IMR-90 (cell line): ENCODE measurements at regions not wholly inside any gene's neighbourhood (a gene's known extent, or its start where the extent isn't known, plus 50 kb on each side); places are given as distances from the start of the nearest gene placed in this dataset.

Experiments
- ATAC-seq: fragments of 200-7000 bp; cut with Tn5 transposase; 2 replicates; pipeline ENCODE4 v1.9.1; 2020; ENCODE audit warnings: low read depth, mild to moderate bottlenecking, moderate library complexity
- BruUV-seq: library from RNA; stranded (reverse); fragments of 400-500 nt; replicated peaks from 2 replicates; lab custom pipeline; 2021; lab: Mats Ljungman, UMichigan
- CTCF ChIA-PET: fragments of 300-600 bp; formaldehyde crosslinking; extraction: SDS; loops from one replicate; lab custom pipeline; 2021; ENCODE audit warnings: antibody characterized with exemption; lab: Yijun Ruan, JAX
- POLR2A ChIA-PET: fragments of 300-600 bp; sonication (Branson Sonifier 250); formaldehyde crosslinking; loops from one replicate; lab custom pipeline; 2022; ENCODE audit warnings: antibody characterized with exemption; ENCODE audit not compliant: unreplicated experiment; lab: Charles Lee
- DNase-seq: peaks from one replicate; pipeline ENCODE4 v3.0.0; 2013
- H2AFZ ChIP-seq: replicated peaks from 2 replicates; pipeline ENCODE3; 2013; ENCODE audit warnings: low read length, mild to moderate bottlenecking; ENCODE audit not compliant: poor library complexity
- H2AK5ac ChIP-seq: 2 replicates; pipeline ENCODE4 v1.6.1; 2013; ENCODE audit warnings: low read depth, low read length, inconsistent platforms
- H2AK9ac ChIP-seq: replicated peaks from 2 replicates; pipeline ENCODE3; 2013; ENCODE audit warnings: mild to moderate bottlenecking, low read depth, low read length, moderate library complexity; ENCODE audit not compliant: poor library complexity
- H2BK120ac ChIP-seq: 2 replicates; pipeline ENCODE4 v1.6.1; 2013; ENCODE audit warnings: low read depth, low read length, inconsistent platforms
- H2BK15ac ChIP-seq: 3 replicates; pipeline ENCODE4 v1.6.1; 2013; ENCODE audit warnings: low read depth, low read length, inconsistent platforms
- H2BK20ac ChIP-seq: 2 replicates; pipeline ENCODE4 v1.6.1; 2013; ENCODE audit warnings: low read depth, mild to moderate bottlenecking, inconsistent platforms, low read length, moderate library complexity
- H2BK5ac ChIP-seq: 2 replicates; pipeline ENCODE4 v1.6.1; 2013; ENCODE audit warnings: mild to moderate bottlenecking, low read depth, low read length, inconsistent platforms; ENCODE audit not compliant: poor library complexity, severe bottlenecking
- H3K14ac ChIP-seq: replicated peaks from 2 replicates; pipeline ENCODE4 v1.6.1; 2013; ENCODE audit warnings: low read depth, low read length, inconsistent platforms
- H3K18ac ChIP-seq: 2 replicates; pipeline ENCODE4 v1.6.1; 2013; ENCODE audit warnings: low read depth, low read length, control low read depth
- H3K23ac ChIP-seq: 2 replicates; pipeline ENCODE4 v1.6.1; 2013; ENCODE audit warnings: low read depth, low read length, inconsistent platforms
- H3K27ac ChIP-seq: 2 replicates; pipeline ENCODE4 v1.5.1; 2013; ENCODE audit warnings: mild to moderate bottlenecking, control low read depth, low read length; ENCODE audit not compliant: insufficient read depth
- H3K27me3 ChIP-seq: 2 replicates; pipeline ENCODE4 v1.6.1; 2013; ENCODE audit warnings: low read length; ENCODE audit not compliant: control insufficient read depth, insufficient read depth
- H3K36me3 ChIP-seq: 2 replicates; pipeline ENCODE4 v1.6.1; 2013; ENCODE audit warnings: low read length, mixed read lengths; ENCODE audit not compliant: control insufficient read depth, insufficient read depth
- H3K4ac ChIP-seq: 2 replicates; pipeline ENCODE4 v1.6.1; 2013; ENCODE audit warnings: low read depth, low read length, inconsistent platforms
- H3K4me1 ChIP-seq: 2 replicates; pipeline ENCODE4 v1.6.1; 2013; ENCODE audit warnings: low read length, mixed read lengths; ENCODE audit not compliant: control insufficient read depth, insufficient read depth
- H3K4me2 ChIP-seq: 2 replicates; pipeline ENCODE4 v1.6.1; 2013; ENCODE audit warnings: low read depth, mild to moderate bottlenecking, control low read depth, low read length, moderate library complexity
- H3K4me3 ChIP-seq: 2 replicates; pipeline ENCODE4 v1.5.1; 2013; ENCODE audit warnings: low read depth, mild to moderate bottlenecking, control low read depth, low read length, moderate library complexity; ENCODE audit not compliant: insufficient read depth
- H3K56ac ChIP-seq: 2 replicates; pipeline ENCODE4 v1.6.1; 2013; ENCODE audit warnings: low read length, inconsistent platforms; ENCODE audit not compliant: insufficient read depth; ENCODE audit errors: extremely low read depth
- H3K79me1 ChIP-seq, 2 experiments: 2 replicates each; pipeline ENCODE4 v1.6.1; 2013; ENCODE audit warnings: low read length in 2 of 2, inconsistent platforms in 1 of 2, low read depth in 1 of 2
- H3K9ac ChIP-seq: 2 replicates; pipeline ENCODE4 v1.6.1; 2013; ENCODE audit warnings: low read depth, low read length, control low read depth
- H3K9me1 ChIP-seq: 2 replicates; pipeline ENCODE4 v1.6.1; 2013; ENCODE audit warnings: low read length, inconsistent platforms; ENCODE audit not compliant: insufficient read depth
- H3K9me3 ChIP-seq: 2 replicates; pipeline ENCODE4 v1.6.1; 2013; ENCODE audit warnings: low read length; ENCODE audit not compliant: control insufficient read depth, insufficient read depth
- H4K20me1 ChIP-seq: 2 replicates; pipeline ENCODE4 v1.6.1; 2013; ENCODE audit warnings: low read length, inconsistent platforms; ENCODE audit not compliant: insufficient read depth
- H4K5ac ChIP-seq: 2 replicates; pipeline ENCODE4 v1.6.1; 2013; ENCODE audit warnings: mild to moderate bottlenecking, low read depth, low read length, control low read depth
- H4K8ac ChIP-seq, 2 experiments: 2 replicates each; pipeline ENCODE4 v1.6.1; 2013; ENCODE audit warnings: low read depth in 2 of 2, low read length in 2 of 2, control low read depth in 1 of 2, inconsistent platforms in 1 of 2
- H4K91ac ChIP-seq: 2 replicates; pipeline ENCODE4 v1.6.1; 2013; ENCODE audit warnings: low read depth, low read length, inconsistent platforms; ENCODE audit not compliant: insufficient read depth
- BHLHE40 ChIP-seq: fragments of 150-350 bp; IDR thresholded peaks from 2 replicates; pipeline ENCODE4 v1.6.1; 2016; ENCODE audit warnings: mild to moderate bottlenecking, low read depth, low read length
- CEBPB ChIP-seq: IDR thresholded peaks from 2 replicates; pipeline ENCODE4 v1.6.1; 2012; ENCODE audit warnings: low read depth, low read length, improper control_type of control experiment
- CHD1 ChIP-seq: IDR thresholded peaks from 2 replicates; pipeline ENCODE4 v1.6.1; 2012; ENCODE audit warnings: low read depth, low read length, improper control_type of control experiment
- CTCF ChIP-seq: conservative IDR thresholded peaks from 2 replicates; pipeline ENCODE4 v1.5.1; 2012; ENCODE audit warnings: mild to moderate bottlenecking, low read depth, low read length, improper control_type of control experiment
- ELK1 ChIP-seq: fragments of 150-350 bp; IDR thresholded peaks from 2 replicates; pipeline ENCODE4 v1.6.1; 2016; ENCODE audit warnings: low read depth, mild to moderate bottlenecking, low read length, moderate library complexity, borderline replicate concordance
- FOS ChIP-seq: fragments of 150-350 bp; IDR thresholded peaks from 2 replicates; pipeline ENCODE4 v1.6.1; 2016; ENCODE audit warnings: low read depth, low read length
- MAFK ChIP-seq: IDR thresholded peaks from 2 replicates; pipeline ENCODE4 v1.6.1; 2012; ENCODE audit warnings: low read depth, low read length, improper control_type of control experiment
- MAZ ChIP-seq: IDR thresholded peaks from 2 replicates; pipeline ENCODE4 v1.6.1; 2012; ENCODE audit warnings: low read depth, mild to moderate bottlenecking, low read length, improper control_type of control experiment, moderate library complexity, borderline replicate concordance
- MXI1 ChIP-seq: IDR thresholded peaks from 2 replicates; pipeline ENCODE4 v1.6.1; 2012; ENCODE audit warnings: low read depth, mild to moderate bottlenecking, low read length, moderate library complexity, borderline replicate concordance
- NFE2L2 ChIP-seq: fragments of 150-350 bp; IDR thresholded peaks from 2 replicates; pipeline ENCODE4 v1.6.1; 2016; ENCODE audit warnings: low read depth, mild to moderate bottlenecking, low read length
- POLR2A ChIP-seq: IDR thresholded peaks from 2 replicates; pipeline ENCODE4 v1.6.1; 2012; ENCODE audit warnings: mild to moderate bottlenecking, low read depth, low read length
- RAD21 ChIP-seq: IDR thresholded peaks from 2 replicates; pipeline ENCODE4 v1.6.1; 2012; ENCODE audit warnings: low read length, improper control_type of control experiment
- RCOR1 ChIP-seq: IDR thresholded peaks from 2 replicates; pipeline ENCODE4 v1.6.1; 2012; ENCODE audit warnings: mild to moderate bottlenecking, low read length, improper control_type of control experiment; ENCODE audit not compliant: insufficient replicate concordance
- RFX5 ChIP-seq: IDR thresholded peaks from 2 replicates; pipeline ENCODE4 v1.8.0; 2012; ENCODE audit warnings: low read depth, mild to moderate bottlenecking, low read length, moderate library complexity
- SMC3 ChIP-seq: fragments of 150-350 bp; IDR thresholded peaks from 2 replicates; pipeline ENCODE4 v1.6.1; 2016; ENCODE audit warnings: low read depth, mild to moderate bottlenecking, antibody characterized with exemption, low read length, moderate library complexity
- USF2 ChIP-seq: fragments of 150-350 bp; IDR thresholded peaks from 2 replicates; pipeline ENCODE4 v1.6.1; 2017; ENCODE audit warnings: mild to moderate bottlenecking, antibody characterized with exemption, low read length, low read depth
- WGBS, 2 experiments: methylation state at CpG; one replicate each; pipeline versions ENCODE4 v1.1.5 to v1.1.7; 2013; ENCODE audit warnings: missing lambda C conversion rate in 2 of 2; ENCODE audit not compliant: insufficient read length in 1 of 2; ENCODE audit errors: extremely low coverage in 2 of 2; 5-methylcytosine and 5-hydroxymethylcytosine counted together
- dilution Hi-C: fragments of 300-500 bp; cut with HindIII; formaldehyde crosslinking; loops from one replicate; pipeline ENCODE4 v1.14.3; 2018; ENCODE audit warnings: low sequenced_read_pairs; ENCODE audit not compliant: unreplicated experiment
- in situ Hi-C: fragments of 300-500 bp; cut with MboI; formaldehyde crosslinking; loops from 3 replicates; pipeline ENCODE4 v1.14.3; 2019; ENCODE audit warnings: low sequenced_read_pairs, inconsistent platforms, mixed read lengths
- intact Hi-C: fragments of 100-400 bp; cut with micrococcal nuclease; formaldehyde crosslinking; loops from 2 replicates; pipeline ENCODE4 v1.10.0; 2022

- CTCF ChIA-PET: no interaction called here
- no peaks in the 10 kb centered on the region for H4K20me1 ChIP-seq
- H2BK15ac ChIP-seq: no peak overlapping the region
- no peak overlapping the region for H4K5ac ChIP-seq
- H3K9me3 ChIP-seq: no peaks in the 10 kb centered on the region
- no peak overlapping the region for H2AK9ac ChIP-seq
- no peak overlapping the region for H2BK120ac ChIP-seq
- H3K4me1 ChIP-seq: no peaks in the 10 kb centered on the region
- no peak overlapping the region for H3K4ac ChIP-seq
- no peak overlapping the region for H3K9ac ChIP-seq
- no peak overlapping the region for H3K27ac ChIP-seq
- dilution Hi-C loops: no loop called here
- H3K4me3 ChIP-seq: no peak overlapping the region
- no peak overlapping the region for H3K23ac ChIP-seq
- DNase-seq: no peak
- ATAC-seq: no peak
- no peak overlapping the region for H2AFZ ChIP-seq
- no peak overlapping the region for H3K4me2 ChIP-seq
- in situ Hi-C loops: no loop called here
- no peaks in the 10 kb centered on the region for H3K79me1 ChIP-seq
- H4K8ac ChIP-seq: no peak overlapping the region
- no peak for TF ChIP-seq CEBPB
- TF ChIP-seq BHLHE40: no peak
- no peak for TF ChIP-seq ELK1
- TF ChIP-seq RFX5: no peak
- no peak for TF ChIP-seq MAZ
- no peak for TF ChIP-seq NFE2L2
- no peak for TF ChIP-seq POLR2A
- no peak for TF ChIP-seq RCOR1
- TF ChIP-seq MAFK: no peak
- TF ChIP-seq SMC3: no peak
- TF ChIP-seq MXI1: no peak
- TF ChIP-seq FOS: no peak
- TF ChIP-seq RAD21: no peak
- no peak for TF ChIP-seq CHD1
- TF ChIP-seq USF2: no peak
- TF ChIP-seq CTCF: no peak
- no TSS peak for BruUV-seq
- no peaks in the 10 kb centered on the region for H3K9me1 ChIP-seq
- no peak overlapping the region for H2AK5ac ChIP-seq
- no peaks in the 10 kb centered on the region for H3K27me3 ChIP-seq
- no peak overlapping the region for H2BK5ac ChIP-seq
- H4K91ac ChIP-seq: no peak overlapping the region
- no peaks in the 10 kb centered on the region for H3K36me3 ChIP-seq
- no peak overlapping the region for H3K56ac ChIP-seq
- POLR2A ChIA-PET: no interaction called here
- H2BK20ac ChIP-seq: no peak overlapping the region
- H3K18ac ChIP-seq: no peak overlapping the region
- WGBS, 2 experiments: no CpG with 5 or more reads among the region's 5 CpGs
- H3K14ac ChIP-seq: no peak overlapping the region
- intact Hi-C loops: no loop called here
Observed at GRCh38 chr14:85118274-85118673, 411.7 kb upstream of the FLRT2 start.
